ENCODE measurements at regions not wholly inside any gene's neighbourhood (a gene's known extent, or its start where the extent isn't known, plus 50 kb on each side); places are given as distances from the start of the nearest gene placed in this dataset.

DNA sequence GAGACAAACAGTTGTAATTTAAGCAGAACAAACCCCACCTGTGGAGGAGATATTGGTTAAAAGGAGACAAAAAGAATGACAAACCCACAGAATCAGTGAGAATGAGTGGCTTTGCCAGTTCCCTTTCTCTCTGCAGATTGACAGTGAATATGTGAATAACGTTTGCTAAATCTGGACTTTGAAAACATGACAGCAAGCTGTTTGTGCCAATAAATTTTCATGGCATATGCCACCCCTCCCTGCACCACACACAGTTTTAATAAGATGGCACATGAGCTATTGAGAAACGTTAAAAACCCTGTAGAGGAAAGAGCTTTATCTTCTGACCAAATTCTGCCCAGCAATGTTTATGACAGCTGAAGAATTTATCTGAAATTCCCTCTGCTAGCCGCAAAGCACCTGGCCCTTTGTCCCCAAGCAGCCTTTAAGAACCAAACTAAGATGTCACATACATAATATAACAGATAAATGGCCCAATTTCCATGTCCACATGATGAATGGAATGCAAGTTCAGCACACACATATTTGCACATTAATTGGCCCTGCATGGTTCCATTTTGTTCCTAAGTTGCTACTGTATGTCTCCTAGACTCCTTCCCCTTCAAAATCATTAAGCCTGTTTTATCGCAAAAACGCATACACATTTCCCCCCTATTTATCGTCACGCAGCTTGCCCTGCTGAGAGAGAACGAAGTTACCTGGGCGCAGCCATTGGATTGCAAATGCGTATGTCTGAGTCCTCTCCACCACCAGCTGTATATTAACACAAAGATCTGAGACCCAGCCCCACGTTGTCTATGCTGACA, 773.5 kb upstream of the EEF2KMT start:
- DNase-seq, result no peak

DNA sequence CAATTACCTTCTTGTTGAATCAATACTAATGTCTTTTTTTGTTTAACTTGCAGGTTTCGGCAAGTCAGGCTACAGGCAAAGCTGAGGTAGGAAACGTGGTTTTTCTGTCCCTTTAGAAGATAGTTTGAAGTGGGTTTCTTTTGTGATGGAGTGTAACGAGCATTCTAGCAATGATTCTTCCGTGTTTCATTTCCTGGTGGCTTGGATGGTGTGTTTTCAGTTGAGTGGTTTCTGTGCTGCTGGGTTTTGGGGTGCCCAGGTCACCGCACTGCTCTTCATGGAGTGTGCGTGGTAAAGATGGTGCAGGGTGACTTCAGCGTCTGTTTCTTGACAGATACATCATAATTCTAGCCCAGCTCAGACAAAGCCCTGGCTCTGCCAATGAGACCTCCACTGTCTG, 769.7 kb upstream of the EEF2KMT start:
- no peak for DNase-seq

DNA sequence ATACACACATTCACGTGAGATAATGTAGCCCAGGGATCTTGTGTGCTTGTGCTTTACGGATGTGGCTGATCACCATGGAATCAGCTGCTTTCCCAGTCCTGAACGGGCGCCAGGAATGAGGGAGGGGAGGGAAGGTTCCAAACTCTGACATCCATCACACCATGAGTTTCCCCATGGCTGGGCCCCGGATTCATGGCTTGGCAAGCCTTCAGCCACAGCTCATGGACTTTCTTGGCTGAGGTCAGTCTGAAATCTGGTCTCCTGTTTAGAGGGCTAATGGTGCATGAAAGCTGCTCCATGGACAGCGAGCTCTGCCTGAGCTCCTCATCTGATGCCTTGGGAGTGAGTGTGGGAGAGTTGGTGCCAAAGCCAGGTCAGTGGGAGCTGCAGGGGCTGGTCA, 767.6 kb upstream of the EEF2KMT start:
- DNase-seq, result no peak

DNA sequence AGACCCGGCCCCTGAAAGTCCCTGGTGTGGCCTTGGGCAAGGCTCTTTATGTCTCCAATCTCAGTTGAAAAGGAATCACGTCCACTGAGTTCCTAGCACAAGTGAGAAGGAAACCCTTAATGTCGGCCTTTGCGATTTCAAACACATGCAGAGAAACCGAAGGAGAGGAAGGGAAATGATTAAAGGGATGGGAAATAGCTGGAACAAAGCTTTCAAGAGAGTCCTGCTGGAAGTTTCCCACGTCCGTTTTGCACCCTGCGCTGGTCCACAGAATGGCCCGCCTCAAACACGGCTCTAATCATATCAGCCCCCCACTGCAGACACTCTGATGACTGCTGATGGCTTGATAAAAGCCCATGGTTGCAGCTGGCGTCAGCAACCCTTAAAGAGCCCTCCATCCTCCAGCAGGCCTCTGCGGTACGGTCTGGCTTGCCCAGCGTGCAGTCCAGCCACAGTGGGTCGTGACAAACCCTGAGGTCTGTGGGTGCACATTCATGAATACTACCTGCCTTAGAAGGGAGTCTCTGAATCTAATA, 765.5 kb upstream of the EEF2KMT start:
- no peak for DNase-seq

DNA sequence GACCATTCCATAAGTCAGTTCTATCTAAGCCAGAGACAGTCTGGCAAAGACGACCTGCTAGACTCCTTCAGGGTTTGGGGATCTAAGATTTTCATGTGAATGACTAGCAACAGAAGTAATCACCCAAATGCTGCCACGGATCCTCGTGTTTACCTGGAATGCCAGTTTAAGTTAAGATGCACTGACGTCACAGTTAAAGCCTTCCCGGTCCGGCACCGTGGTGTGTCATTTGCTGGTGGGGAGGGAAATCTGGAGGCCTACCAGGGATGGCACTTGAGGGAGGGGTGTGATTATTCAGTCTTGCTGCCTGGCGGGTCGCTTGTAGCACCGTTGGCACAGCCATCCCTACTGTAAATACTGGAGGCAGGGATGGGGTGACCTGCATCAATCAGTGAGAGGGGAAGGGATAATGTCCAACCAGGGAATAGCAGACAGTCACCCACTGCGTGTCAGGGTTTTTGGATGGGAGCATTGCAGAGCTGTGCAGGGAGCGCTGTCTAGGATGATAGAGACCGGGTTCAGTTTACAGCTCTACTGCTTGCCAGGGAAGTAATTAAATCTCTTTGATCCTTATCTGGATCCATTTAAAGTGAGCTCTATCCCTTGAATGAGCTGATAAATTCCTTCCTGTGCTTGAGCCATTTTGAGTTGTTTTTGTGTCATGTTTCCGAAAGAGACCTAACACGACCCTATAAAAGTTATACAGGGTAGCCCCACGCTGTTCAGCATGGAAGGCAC, 764.7 kb upstream of the EEF2KMT start:
- DNase-seq, result no peak

DNA sequence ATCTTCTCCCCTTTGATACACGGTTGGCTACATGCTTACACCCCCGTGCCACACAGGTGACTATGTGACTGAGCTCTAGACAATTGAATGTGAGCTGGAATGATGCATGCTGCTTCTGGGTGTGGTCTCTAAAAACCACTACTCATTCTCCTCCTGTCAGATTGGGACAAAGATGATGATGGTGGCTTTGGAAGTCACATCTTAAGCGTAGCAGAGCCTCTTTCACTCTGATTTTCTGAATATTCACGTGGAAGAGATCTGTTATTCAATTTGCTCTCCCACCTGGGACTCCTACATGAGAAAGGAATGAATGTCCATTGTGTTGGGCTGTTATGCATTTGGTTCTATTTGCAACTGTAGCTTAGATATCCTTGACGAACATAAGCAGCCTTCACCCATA, 763.6 kb upstream of the EEF2KMT start:
- DNase-seq, result no peak

DNA sequence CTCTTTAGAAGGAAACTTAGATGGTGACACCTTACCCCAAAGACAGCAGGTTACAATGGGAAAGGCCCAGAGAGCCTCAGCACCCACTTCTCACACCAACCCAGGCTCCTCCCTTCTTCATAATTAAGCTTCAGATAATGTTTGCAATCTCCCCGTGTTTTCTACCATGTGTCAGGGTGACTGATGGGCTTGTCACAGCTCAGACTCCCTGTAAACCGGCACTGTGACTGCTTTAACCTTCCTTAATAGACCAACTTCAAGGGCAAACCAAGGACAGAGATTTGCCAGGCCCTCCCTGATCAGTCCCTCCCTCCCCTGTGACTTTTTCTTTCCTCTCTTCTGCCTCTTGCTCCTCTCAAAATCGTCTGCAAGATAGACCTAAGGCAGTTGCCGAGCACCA, 760.6 kb upstream of the EEF2KMT start:
- DNase-seq, result no peak

DNA sequence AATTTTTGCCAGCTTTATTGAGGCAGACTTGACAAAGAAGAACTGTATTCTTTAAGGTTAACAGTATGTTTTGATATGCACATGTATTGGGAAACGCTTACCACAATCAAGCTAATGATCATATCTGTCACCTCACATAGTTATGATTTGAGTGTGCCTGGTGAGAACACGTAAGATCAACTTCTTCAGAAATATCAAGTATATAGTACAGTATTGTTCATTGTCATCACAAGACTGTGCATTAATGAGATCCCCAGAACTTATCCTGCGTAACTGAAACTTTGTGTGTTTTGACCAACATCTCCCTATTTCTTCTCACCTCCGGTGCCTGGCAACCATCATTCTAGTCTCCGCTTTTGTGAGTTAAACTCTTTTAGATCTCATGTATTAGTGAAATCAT, 756.4 kb upstream of the EEF2KMT start:
- DNase-seq, result no peak

DNA sequence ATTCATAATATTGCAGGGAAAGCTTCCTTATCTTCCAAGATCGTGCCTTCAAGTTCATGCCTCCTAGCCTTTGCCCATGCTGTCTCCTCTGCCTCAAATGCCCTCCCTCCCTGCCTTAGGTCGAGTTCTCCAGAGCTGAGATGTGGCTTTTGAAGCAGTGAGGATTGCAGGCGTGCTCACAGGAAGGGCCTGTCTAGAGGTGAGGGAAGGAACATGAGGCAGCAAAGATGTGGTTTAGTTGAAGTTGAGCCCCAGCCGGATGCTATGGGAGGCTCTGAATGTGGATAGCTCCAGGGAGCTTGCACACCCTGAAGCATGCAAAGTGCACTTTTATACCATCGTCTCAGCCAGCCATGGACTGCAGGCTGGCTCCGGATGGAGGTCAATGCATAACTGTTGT, 754.6 kb upstream of the EEF2KMT start:
- no peak for DNase-seq

DNA sequence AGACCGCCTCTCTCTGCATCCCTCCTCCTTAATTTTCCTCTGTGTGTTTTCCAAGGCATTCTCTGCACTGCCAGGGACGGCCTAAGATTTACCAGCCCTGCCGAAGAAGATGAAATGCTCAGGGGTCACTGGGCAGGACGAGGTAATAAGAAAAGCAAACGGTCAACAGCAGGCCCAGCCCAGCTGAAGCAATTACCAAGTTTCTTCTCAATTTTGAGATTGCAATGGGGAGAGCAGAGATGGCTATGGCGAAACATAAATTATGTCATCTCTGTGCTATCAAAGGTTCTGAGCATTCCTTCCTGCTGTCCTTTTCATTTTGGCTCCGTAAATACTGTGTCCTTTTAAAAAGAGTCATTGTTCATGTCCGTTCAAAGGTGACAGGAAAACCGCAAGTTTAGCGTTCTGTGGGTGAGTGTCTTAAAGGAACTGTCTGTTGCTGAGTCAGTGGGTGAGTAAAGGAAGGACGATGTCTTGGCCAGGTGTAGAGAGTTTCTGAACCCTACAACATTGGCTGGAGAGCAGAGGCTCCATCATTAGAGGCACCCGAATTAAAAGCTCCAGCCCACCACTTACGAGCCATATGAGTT, 753.9 kb upstream of the EEF2KMT start:
- no peak for DNase-seq

DNA sequence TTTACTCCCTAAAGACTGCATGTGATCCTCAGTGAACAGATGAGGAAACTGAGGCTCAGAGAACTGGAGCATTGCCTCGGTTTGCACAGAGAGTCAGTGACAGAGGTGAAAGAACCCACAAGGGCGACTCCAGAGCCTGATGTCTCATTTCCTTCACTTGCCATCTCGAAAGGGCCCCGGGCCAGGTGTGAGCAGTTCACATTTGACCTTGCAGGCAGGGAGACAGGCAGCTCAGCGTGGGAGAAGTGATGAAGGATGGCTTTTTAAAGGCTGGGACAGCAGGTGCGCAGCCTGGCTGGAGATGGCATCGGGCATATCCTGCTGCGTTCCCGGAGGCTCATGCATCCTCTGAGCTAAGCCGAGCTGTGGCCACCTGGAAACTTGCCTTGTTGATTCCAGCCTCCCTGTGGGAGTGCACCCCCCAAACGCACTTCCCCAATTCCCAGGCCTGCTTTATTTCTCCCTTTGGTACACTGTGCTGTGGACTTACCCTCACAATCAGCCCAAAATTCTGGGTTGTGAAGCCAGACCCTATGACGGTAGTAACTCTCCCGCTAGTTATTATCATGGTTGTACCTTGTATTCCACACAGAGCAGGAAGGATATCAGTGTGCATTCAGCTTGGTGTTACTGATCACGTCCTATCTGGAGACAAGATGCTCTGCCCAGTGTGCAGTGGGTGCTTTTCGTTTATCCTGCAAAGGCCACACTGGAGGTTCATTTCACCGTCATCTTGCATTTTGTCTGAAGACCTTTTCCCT, 753.2 kb upstream of the EEF2KMT start:
- no peak for DNase-seq

DNA sequence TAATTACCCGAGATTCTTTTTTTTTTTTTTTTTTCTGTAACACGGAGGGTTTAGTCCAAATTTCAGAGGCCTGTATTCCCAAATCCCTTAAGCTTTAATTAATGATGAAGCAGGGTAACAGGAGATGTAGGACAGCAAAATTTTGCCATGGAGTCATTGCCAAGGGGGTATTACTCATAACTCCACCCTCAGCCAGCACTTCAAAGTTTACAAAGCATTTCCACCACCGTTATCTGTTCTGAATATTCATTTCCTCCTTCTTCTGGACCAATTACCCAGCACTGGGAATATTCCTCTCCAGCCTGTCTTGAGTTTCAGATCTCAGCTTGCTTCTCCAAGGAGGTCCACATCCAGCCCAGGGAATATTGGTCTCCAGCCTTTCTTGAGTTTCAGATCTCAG, 747.5 kb upstream of the EEF2KMT start:
- no peak for DNase-seq

DNA sequence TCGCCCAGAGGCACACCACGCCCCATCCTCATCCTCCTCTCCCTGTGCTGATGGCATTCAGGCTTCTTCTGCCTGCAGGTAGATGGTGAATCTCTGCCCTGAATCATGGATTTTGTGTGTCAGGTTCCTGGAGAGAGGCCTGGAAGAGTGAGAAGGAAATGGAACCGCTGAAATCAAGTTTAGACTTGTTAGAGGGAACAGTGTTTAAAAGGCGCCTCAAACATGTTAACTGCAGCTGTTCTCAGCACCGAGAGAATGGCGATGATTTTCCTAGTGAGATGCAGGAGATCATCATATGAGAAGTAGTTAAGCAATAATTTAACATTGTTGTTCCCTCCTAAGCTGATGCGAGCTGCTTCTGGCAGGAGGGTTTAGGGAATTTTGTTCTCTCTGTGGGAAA, 744.4 kb upstream of the EEF2KMT start:
- DNase-seq, result no peak

DNA sequence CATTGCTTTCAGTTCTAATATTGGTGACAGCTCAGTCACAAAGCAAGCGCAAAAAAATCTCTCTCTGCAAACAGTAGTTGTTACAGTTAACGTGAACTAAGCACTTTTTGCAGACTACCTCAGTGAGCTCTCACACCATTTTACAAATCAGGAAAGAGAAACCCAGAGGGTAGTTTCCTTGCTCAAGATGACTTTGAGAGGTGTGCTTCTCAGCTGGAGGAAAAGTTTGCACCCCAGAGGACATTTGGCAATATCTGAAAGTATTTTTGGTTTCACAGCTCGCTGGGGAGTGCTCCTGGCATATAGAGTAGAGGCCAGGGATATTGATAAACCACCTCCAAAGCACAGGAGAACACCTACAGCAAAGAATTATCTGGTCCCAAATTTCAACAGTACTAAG, 741.1 kb upstream of the EEF2KMT start:
- DNase-seq, result no peak

DNA sequence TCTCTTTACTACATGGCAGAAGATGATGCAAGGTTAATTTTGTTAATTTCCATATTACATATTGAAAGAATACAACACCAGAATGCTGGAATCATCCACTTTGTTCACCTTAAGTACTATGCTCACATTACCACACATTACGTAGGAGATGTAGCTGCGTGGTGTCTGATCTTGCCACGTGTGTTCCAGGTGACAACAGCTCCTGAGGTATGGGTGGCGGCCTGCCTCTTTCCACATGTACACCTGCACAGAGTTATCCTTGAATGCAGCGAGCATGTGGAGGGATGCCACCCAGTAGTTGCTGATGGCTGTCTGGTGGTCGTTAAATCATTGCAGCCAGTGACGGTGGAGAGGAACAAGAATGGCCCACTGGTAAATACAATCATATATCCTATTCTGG, 740.5 kb upstream of the EEF2KMT start:
- no peak for DNase-seq

DNA sequence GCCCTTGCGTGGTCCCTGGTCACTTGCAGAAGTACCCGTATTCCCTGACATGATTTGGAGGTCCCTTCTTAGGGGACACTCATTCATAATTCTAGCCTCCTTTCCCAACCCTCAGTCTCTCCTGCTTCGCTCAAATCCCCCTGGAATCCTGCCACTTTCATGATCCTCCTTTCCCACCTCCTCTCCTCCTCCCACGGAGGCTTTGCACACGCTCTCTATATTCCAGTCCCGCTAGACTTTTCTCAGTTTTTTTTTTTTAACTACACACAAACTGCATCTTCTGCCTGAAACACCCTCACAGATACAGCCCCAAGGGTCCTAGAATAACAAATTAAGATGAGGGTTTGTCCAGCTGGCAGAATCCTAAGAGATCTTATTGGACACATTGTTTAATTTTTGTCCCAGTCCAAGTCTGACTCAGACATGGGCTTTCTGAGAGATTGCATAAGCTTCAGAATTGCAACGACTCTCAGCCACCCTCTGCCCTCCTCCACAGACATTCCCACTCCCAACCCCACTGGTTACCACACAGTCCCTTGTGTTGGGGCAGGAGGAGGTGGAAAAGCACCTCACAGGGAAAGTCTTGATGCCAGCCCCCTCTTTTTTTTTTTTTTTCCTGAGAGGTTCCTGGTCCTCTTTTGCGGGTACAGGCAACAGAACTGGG, 739.5 kb upstream of the EEF2KMT start:
- DNase-seq, result no peak

DNA sequence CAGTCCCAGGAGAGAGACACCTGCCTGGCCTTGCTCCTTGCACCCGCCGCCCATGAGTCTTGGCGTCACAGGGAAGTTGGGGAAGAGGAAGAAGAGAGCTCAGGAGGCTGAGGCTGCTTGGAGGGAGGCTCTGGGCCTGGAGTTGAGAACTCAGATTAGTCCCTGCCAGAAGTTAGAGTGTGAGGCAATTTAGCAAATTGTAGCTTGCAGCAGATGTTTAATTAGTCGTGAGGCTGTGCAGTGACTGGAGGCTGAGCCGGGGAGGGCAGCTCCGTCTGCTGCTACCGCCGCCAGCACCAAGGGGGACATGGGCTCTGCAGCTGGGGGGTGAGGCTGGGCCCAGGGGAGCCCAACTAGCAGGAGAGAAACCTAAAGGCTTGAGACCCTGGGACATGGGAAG, 738.3 kb upstream of the EEF2KMT start:
- DNase-seq, result no peak

DNA sequence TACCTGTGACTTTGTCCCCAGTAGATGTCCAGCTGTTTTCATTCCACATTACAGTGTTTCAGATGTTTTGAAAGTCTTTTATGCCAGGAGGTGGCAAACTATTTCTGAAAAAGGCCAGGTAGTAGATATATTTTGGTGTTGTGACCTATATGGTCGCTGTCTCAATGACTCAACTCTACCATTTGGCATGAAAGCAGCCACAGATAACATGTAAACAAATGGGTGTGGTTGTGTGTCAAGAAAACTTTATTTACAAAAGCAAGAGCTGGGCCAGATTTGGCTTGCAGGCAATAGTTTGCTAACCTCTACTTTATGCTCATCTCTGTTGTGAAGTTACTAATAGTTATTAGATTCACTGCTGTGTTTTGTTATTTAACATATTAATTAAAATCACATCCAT, 728.7 kb upstream of the EEF2KMT start:
- DNase-seq, result no peak

DNA sequence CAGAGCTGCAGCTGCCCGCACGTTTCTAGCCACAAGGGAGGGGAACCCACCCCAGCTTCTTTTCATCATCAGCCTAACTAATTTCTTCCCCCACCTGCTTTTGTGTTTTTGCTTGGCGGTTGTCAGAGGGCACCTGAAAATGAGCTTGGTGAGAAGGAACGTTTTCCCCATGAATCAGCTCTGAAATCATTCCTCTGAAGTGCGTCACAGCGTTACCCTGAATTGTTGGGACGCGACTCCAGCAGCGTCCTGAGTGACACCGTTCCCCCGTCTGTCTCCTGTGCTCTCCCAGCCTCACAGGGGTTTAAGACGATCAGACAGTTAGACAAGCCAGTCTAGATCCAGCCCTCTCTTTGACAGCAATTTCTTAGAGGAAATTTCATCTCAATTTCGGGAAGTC, 722.9 kb upstream of the EEF2KMT start:
- no peak for DNase-seq

DNA sequence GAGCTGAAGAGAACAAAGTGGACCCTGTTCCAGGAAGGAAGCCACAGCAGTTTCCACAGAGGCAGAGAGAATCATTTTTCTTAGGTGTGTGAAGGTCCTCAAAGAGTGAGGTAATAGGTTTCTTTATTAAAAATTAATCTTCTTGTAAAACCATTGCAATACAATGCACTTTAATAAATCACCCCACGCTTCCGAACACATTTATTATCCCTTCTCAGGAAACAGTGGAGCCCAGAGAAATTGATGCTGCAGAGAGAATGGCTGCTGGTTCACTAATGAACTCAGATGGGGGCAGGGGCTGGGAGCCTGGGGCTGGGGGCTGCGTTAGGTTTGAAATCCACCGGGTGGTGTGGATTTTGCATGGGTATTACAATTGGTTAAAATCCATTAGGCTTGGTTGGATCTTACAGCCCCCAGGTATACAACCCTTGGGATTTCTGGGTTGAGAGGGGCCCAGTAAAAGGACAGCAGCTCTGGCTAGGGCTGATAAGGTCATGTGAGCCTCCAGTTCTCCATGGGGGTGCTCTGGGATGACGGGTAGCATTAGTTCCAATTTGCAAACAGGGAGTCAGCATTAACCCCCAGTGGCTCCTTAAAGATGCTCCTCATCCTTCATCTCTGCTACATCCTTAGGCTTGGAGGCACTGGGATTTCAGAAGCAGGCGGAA, 718.1 kb upstream of the EEF2KMT start:
- DNase-seq, result no peak

DNA sequence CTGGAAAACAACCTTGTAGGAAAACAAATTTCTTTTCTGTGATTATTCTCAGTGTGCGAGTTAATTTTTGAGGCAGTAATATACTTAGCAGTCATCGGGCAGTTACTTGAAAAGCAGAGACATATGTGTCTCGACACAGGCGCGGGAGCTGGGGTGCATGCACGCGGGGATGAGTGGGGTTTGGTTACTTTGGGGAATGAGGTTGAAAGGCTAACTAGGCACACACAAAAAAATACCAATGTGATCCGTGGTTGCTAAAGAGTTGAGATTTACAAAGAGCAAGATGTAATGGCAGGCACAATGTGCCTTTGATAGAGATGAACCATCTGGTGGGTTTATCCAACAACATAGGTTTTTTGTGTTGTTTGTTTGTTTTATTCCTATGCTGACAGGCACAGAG, 703.8 kb upstream of the EEF2KMT start:
- DNase-seq, result no peak

DNA sequence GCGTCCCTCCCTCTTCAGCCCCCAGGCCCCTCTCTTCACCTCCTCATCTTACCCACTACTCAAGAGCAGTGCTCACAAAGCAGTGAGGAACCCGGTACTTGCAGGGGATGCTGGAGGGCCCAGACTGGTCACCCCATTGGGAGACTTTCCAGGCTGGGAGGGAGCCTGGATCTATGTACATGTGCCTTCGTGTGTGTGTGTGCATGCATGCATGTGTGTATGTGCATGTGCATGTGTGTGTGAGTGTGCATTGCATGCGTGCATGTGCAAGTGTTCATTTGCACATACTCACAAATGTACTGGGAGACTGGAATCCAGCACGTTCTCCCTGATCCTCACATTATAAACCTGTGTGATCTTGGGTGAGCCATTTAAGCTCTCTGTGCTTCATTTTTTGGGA, 696.0 kb upstream of the EEF2KMT start:
- DNase-seq, result no peak

All from inflammatory macrophage treated with lipopolysaccharide for 1 hour (primary cell).